Smooth muscle cell (in vitro differentiated cells): ENCODE measurements at regions not wholly inside any gene's neighbourhood (a gene's known extent, or its start where the extent isn't known, plus 50 kb on each side); places are given as distances from the start of the nearest gene placed in this dataset.
"Not testable (repeated sequence)": the region's sequence is repeated elsewhere in the genome, so short reads cannot be mapped to it uniquely, and the experiment has no call there.

ENCODE experiments used
- DNase-seq: peaks from one replicate; lab custom pipeline; 2025; ENCODE audit not compliant: unreplicated experiment; lab: John Stamatoyannopoulos, UW
- H2AFZ ChIP-seq: fragments of 200-600 bp; sonication (generic); 2 replicates; pipeline ENCODE4 v1.6.0; 2016; ENCODE audit warnings: antibody characterized with exemption, low read depth, mild to moderate bottlenecking
- H3F3A ChIP-seq: fragments of 200-600 bp; sonication (generic); 2 replicates; pipeline ENCODE4 v1.6.0; 2017; ENCODE audit warnings: antibody characterized with exemption, low read depth
- H3K27ac ChIP-seq: fragments of 200-600 bp; sonication (generic); 2 replicates; pipeline ENCODE4 v1.5.1; 2016; ENCODE audit warnings: low read depth, mild to moderate bottlenecking
- H3K27me3 ChIP-seq: fragments of 200-600 bp; sonication (generic); 2 replicates; pipeline ENCODE4 v1.6.1; 2016; ENCODE audit warnings: low read depth, mild to moderate bottlenecking
- H3K36me3 ChIP-seq: fragments of 200-600 bp; sonication (generic); 2 replicates; pipeline ENCODE4 v1.5.1; 2016; ENCODE audit warnings: low read depth
- H3K4me1 ChIP-seq: fragments of 200-600 bp; sonication (generic); 2 replicates; pipeline ENCODE4 v1.5.1; 2016; ENCODE audit warnings: low read depth
- H3K4me2 ChIP-seq: fragments of 200-600 bp; sonication (generic); 2 replicates; pipeline ENCODE4 v1.6.0; 2016; ENCODE audit warnings: mild to moderate bottlenecking
- H3K4me3 ChIP-seq: fragments of 200-600 bp; sonication (generic); 2 replicates; pipeline ENCODE4 v1.5.1; 2016; ENCODE audit warnings: mild to moderate bottlenecking
- H3K79me2 ChIP-seq: fragments of 200-600 bp; sonication (generic); 2 replicates; pipeline ENCODE4 v1.6.0; 2016; ENCODE audit warnings: low read depth, mild to moderate bottlenecking
- H3K9ac ChIP-seq: fragments of 200-600 bp; sonication (generic); 2 replicates; pipeline ENCODE4 v1.6.0; 2016; ENCODE audit warnings: low read depth
- H3K9me3 ChIP-seq: fragments of 200-600 bp; sonication (generic); replicated peaks from 2 replicates; pipeline ENCODE4 v1.5.1; 2016; ENCODE audit warnings: low read depth
- H4K20me1 ChIP-seq: fragments of 200-600 bp; sonication (generic); 2 replicates; pipeline ENCODE4 v1.6.0; 2016; ENCODE audit warnings: low read depth
- WGBS: methylation state at CpG from one replicate; pipeline ENCODE4 v1.1.7; 2016; ENCODE audit warnings: low lambda C conversion rate; 5-methylcytosine and 5-hydroxymethylcytosine counted together
- TF ChIP-seq, protein P1 (sequence below): fragments of 200-600 bp; sonication (generic); IDR thresholded peaks from 2 replicates; pipeline ENCODE4 v1.5.1; 2017; ENCODE audit warnings: borderline replicate concordance, mild to moderate bottlenecking, antibody characterized with exemption; ENCODE audit not compliant: insufficient read depth, poor library complexity, severe bottlenecking

DNA sequence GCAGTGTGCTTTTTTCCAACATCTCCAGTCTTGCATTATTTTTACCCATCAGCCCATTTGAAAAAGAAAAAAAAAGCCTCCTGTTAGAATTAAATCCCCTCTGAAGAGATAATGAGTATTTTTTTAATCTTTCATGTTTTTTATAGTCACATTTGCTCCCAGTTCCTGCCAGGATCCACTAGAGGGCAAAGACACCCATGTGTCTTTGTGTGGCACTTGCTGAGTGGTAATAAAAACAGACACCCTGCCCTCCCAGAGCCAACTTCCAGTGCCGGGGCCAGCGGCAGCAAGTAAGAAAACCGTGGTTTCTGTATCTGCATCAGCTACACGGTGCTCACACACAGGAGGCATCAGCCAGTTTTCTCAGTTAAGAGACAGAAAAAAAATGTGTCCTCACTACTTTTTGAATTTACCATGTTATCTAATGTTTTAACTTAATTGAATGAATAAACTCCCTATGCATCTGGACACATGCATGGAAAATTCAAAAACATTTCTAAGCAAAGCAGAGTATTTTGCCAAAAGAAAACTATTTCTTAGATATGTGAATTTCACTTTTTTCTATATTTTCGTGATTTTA is 70.2 kb upstream of the PLEKHG4B start:
- H4K20me1 ChIP-seq, result no peaks in the 10 kb centered on the region
- no peak overlapping the region for H3K4me3 ChIP-seq
- H3K27ac ChIP-seq, result no peak overlapping the region
- H3F3A ChIP-seq, result no peaks in the 10 kb centered on the region
- TF ChIP-seq, protein P1, sequence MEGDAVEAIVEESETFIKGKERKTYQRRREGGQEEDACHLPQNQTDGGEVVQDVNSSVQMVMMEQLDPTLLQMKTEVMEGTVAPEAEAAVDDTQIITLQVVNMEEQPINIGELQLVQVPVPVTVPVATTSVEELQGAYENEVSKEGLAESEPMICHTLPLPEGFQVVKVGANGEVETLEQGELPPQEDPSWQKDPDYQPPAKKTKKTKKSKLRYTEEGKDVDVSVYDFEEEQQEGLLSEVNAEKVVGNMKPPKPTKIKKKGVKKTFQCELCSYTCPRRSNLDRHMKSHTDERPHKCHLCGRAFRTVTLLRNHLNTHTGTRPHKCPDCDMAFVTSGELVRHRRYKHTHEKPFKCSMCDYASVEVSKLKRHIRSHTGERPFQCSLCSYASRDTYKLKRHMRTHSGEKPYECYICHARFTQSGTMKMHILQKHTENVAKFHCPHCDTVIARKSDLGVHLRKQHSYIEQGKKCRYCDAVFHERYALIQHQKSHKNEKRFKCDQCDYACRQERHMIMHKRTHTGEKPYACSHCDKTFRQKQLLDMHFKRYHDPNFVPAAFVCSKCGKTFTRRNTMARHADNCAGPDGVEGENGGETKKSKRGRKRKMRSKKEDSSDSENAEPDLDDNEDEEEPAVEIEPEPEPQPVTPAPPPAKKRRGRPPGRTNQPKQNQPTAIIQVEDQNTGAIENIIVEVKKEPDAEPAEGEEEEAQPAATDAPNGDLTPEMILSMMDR, result peak; percentile 44
- H3K9me3 ChIP-seq, result no peaks in the 10 kb centered on the region
- H3K27me3 ChIP-seq, result peaks cover 5% of the 10 kb centered on the region
- no peaks in the 10 kb centered on the region for H3K79me2 ChIP-seq
- H2AFZ ChIP-seq, result no peak overlapping the region
- no peak for DNase-seq
- H3K4me2 ChIP-seq, result no peak overlapping the region
- no peak overlapping the region for H3K9ac ChIP-seq
- no peaks in the 10 kb centered on the region for H3K36me3 ChIP-seq
- 49% methylated on average over 5 of the region's 5 CpGs for whole genome bisulfite sequencing
- no peaks in the 10 kb centered on the region for H3K4me1 ChIP-seq

DNA sequence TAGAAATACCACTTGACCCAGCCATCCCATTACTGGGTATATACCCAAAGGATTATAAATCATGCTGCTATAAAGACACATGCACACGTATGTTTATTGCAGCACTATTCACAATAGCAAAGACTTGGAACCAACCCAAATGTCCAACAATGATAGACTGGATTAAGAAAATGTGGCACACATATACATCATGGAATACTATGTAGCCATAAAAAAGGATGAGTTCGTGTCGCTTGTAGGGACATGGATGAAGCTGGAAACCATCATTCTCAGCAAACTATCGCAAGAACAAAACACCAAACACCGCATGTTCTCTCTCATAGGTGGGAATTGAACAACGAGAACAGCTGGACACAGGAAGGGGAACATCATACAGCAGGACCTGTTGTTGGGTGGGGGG is 68.1 kb upstream of the PLEKHG4B start:
- not testable (repeated sequence) for H3K9me3 ChIP-seq, H3K36me3 ChIP-seq, H3K4me1 ChIP-seq, H3K4me3 ChIP-seq, H4K20me1 ChIP-seq, DNase-seq, H3K27ac ChIP-seq, H3K9ac ChIP-seq, H3K27me3 ChIP-seq, H2AFZ ChIP-seq, H3F3A ChIP-seq, H3K79me2 ChIP-seq, H3K4me2 ChIP-seq
- WGBS, result 78% methylated on average over 6 of the region's 6 CpGs

DNA sequence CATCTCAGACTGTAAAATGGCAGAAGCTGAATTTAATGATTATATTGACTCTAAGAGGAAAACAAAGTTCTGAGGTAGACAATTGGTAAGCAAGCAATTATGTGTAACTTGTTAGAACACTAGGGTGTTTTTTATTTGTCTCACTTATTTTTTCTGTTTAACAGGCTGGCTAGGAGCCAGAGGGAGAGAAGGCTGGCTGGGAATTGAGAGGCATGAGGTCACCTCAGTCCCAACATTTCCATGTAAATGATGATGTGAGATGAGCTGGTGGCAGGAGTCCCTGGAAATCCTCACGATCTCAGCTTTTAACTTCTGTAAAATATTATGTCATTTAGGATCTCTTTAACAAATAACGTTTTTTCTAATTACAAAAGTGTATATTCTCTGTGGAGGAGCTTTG is 66.9 kb upstream of the PLEKHG4B start:
- 39% methylated on average over 2 of the region's 2 CpGs for WGBS
- not testable (repeated sequence) for H3K9me3 ChIP-seq, H3K27me3 ChIP-seq, H3K4me1 ChIP-seq, H3F3A ChIP-seq, H3K36me3 ChIP-seq, H2AFZ ChIP-seq, H3K27ac ChIP-seq, H3K4me2 ChIP-seq, H3K9ac ChIP-seq, H3K79me2 ChIP-seq, H4K20me1 ChIP-seq, H3K4me3 ChIP-seq, DNase-seq

DNA sequence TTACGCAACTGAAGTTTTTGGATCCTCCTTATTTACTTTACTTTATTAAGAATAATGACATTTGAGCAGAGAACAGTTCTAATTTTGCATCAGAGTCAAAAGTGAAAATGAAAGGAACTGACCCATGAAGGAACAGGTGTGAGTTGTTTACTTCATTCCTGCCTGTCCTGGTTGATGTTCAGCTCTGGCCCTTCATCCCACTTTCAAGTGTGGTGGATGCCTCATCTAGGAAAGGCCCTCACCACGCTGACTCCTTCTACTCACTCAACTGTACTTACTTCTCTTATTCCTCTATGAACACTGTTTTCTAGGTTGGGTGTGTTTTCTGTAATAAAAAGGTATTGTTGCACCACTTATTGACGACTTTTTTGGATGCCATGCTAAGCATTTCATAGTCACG is 61.8 kb upstream of the PLEKHG4B start:
- Histone ChIP-seq H3K9ac (no peak overlapping the region), H3K4me3 (no peak overlapping the region), H3K9me3 (no peaks in the 10 kb centered on the region), H2AFZ (no peak overlapping the region), H3K4me1 (no peaks in the 10 kb centered on the region), H4K20me1 (no peaks in the 10 kb centered on the region), H3K4me2 (no peak overlapping the region), H3F3A (no peaks in the 10 kb centered on the region), H3K36me3 (no peaks in the 10 kb centered on the region), H3K27me3 (peaks cover 33% of the 10 kb centered on the region), H3K79me2 (no peaks in the 10 kb centered on the region), H3K27ac (no peak overlapping the region)
- WGBS, result 53% methylated on average over 4 of the region's 4 CpGs
- DNase-seq, result no peak
- TF ChIP-seq, protein P1, result no peak

DNA sequence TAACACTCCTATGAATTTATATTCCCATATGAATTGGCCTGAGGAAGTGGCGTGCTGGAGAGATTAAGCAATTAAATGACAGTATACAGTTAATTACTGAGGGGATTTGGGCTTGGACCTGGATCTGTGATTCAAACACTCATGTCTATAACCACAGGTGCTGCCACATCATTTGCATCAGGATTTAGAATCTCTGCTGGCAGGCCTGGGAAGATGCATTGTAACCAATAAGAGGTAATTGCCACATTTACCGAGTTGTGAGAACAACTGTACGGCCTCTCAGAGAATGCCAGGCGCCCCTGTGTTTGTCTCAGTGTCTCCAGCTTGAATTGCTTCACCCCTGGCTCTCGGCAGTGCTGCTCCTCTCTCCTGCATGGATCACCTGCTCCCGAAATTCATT is 61.4 kb upstream of the PLEKHG4B start:
- H3K79me2 ChIP-seq, result not testable (repeated sequence)
- WGBS, result 76% methylated on average over 6 of the region's 6 CpGs

More for the DNA sequence above, 61.4 kb upstream of the PLEKHG4B start:
- H3K9me3 ChIP-seq, H3F3A ChIP-seq, H3K27ac ChIP-seq, H4K20me1 ChIP-seq, H3K9ac ChIP-seq, DNase-seq, H3K4me3 ChIP-seq, H3K4me1 ChIP-seq, H3K36me3 ChIP-seq, H3K4me2 ChIP-seq, H2AFZ ChIP-seq: not testable (repeated sequence)
- peaks cover 33% of the 10 kb centered on the region for H3K27me3 ChIP-seq
